ENCODE measurements at regions not wholly inside any gene's neighbourhood (a gene's known extent, or its start where the extent isn't known, plus 50 kb on each side); places are given as distances from the start of the nearest gene placed in this dataset.

- H2AFZ ChIP-seq (ENCODE audit: low read depth, low read length) = no peak overlapping the region
- FAIRE-seq (no peak), DNase-seq (ENCODE audit: low read depth, low spot score) (no peak)
- intact Hi-C loops (cut with micrococcal nuclease) = no loop called here
- ChIA-PET CTCF (no interaction called here), POLR2A (no interaction called here)
- H4K20me1 ChIP-seq (replicated peaks; ENCODE audit: control insufficient read depth, extremely low read depth, insufficient read depth, low read length) = no peaks in the 10 kb centered on the region
- BruUV-seq (replicated peaks) = no TSS peak
- no peak overlapping the region for H3K27ac ChIP-seq (ENCODE audit: insufficient read depth, low read depth, low read length)
- dilution Hi-C loops (cut with MboI; ENCODE audit: extremely low pct_ligation_motif_present, low sequenced_read_pairs) = no loop called here
- H3K9me3 ChIP-seq (replicated peaks; ENCODE audit: control insufficient read depth, insufficient read depth, low read length) = no peaks in the 10 kb centered on the region
- H3K27me3 ChIP-seq (ENCODE audit: control insufficient read depth in 2 of 2, insufficient read depth in 2 of 2, low read length in 2 of 2) = no peaks in the 10 kb centered on the region
- H3K4me2 ChIP-seq (ENCODE audit: insufficient read depth, low read length) = no peak overlapping the region
- no peaks in the 10 kb centered on the region for H3K9me1 ChIP-seq (replicated peaks; ENCODE audit: control insufficient read depth, extremely low read depth, insufficient read depth, low read length)
- no peaks in the 10 kb centered on the region for H3K4me1 ChIP-seq (ENCODE audit: control insufficient read depth, extremely low read depth, insufficient read depth, low read length)
- no peaks in the 10 kb centered on the region for H3K79me2 ChIP-seq (ENCODE audit: control insufficient read depth, insufficient read depth, low read length)
- H3K36me3 ChIP-seq (ENCODE audit: control insufficient read depth in 2 of 2, extremely low read depth in 1 of 2, insufficient read depth in 2 of 2, low read length in 2 of 2) = no peaks in the 10 kb centered on the region
- H3K4me3 ChIP-seq (replicated peaks in 1 of 3; ENCODE audit: insufficient read depth in 1 of 3, low read depth in 1 of 3, low read length in 3 of 3) = no peak overlapping the region
- TF ChIP-seq POLR2A (IDR thresholded peaks at IDR 0.05; ENCODE audit: low read depth, low read length) = no peak
- TF ChIP-seq POLR2AphosphoS5 (IDR thresholded peaks at IDR 0.05; ENCODE audit: insufficient read depth, low read depth, low read length) = no peak
- TF ChIP-seq JUN (IDR thresholded peaks at IDR 0.05; ENCODE audit: borderline replicate concordance, insufficient read depth, insufficient read length, low read depth) = no peak
- TF ChIP-seq MAX (IDR thresholded peaks at IDR 0.05; ENCODE audit: insufficient read depth, insufficient read length) = no peak
- no peak for TF ChIP-seq FOS (IDR thresholded peaks at IDR 0.05; ENCODE audit: borderline replicate concordance, insufficient read depth, low read length)
- no peak for TF ChIP-seq GATA2 (IDR thresholded peaks at IDR 0.05; ENCODE audit: insufficient read depth, insufficient read length, low read depth, low read length)
- TF ChIP-seq CTCF (IDR thresholded peaks at IDR 0.05; ENCODE audit: extremely low read depth in 1 of 2, insufficient read depth in 1 of 2, low read depth in 1 of 2, low read length in 2 of 2) = no peak
- no peak for TF ChIP-seq EZH2 (IDR thresholded peaks at IDR 0.05; ENCODE audit: borderline replicate concordance, low read depth, low read length, severe bottlenecking)
- no peak for TF ChIP-seq MYC (IDR thresholded peaks at IDR 0.05; ENCODE audit: low read depth, low read length)
- no peak overlapping the region for H3K9ac ChIP-seq (replicated peaks; ENCODE audit: extremely low read depth, insufficient read depth, low read length)
Observed at GRCh38 chr15:97691799-97692198, 268.7 kb upstream of the ARRDC4 start.

All from endothelial cell of umbilical vein (primary cell).